Esophagus muscularis mucosa (tissue), 4 donors: ENCODE measurements at regions not wholly inside any gene's neighbourhood (a gene's known extent, or its start where the extent isn't known, plus 50 kb on each side); places are given as distances from the start of the nearest gene placed in this dataset.

Experiments
- DNase-seq: peaks from one replicate; pipeline ENCODE4 v3.0.0-alpha.2; 2017; ENCODE audit errors: extremely low spot score
- H3K27ac ChIP-seq, 4 donors: fragments of 200-600 bp; sonication (generic); replicated peaks in 1 of 4; 1 replicate in 3 of 4; 2 replicates in 1 of 4; pipeline ENCODE4 v1.5.1; 2016 to 2019; ENCODE audit warnings: mild to moderate bottlenecking in 1 of 4
- H3K27me3 ChIP-seq, 4 donors: fragments of 200-600 bp; sonication (generic); one replicate each; pipeline versions ENCODE4 v1.5.1 to v1.6.0; 2016 to 2019
- H3K36me3 ChIP-seq, 4 donors: fragments of 200-600 bp; sonication (generic); one replicate each; pipeline ENCODE4 v1.5.1; 2016 to 2019
- H3K4me1 ChIP-seq, 4 donors: fragments of 200-600 bp; sonication (generic); one replicate each; pipeline ENCODE4 v1.5.1; 2016 to 2019
- H3K4me3 ChIP-seq, 4 donors: fragments of 200-600 bp; sonication (generic); 1 replicate in 2 of 4; 2 replicates in 2 of 4; pipeline ENCODE4 v1.5.1; 2016 to 2019; ENCODE audit warnings: mild to moderate bottlenecking in 4 of 4, moderate library complexity in 1 of 4
- H3K9me3 ChIP-seq, 4 donors: fragments of 200-600 bp; sonication (generic); 1 replicate in 3 of 4; 2 replicates in 1 of 4; pipeline ENCODE4 v1.5.1; 2016 to 2019
- CTCF ChIP-seq, 3 experiments: fragments of 200-600 bp in 2 of 3; fragments of 450-650 bp in 1 of 3; sonication (generic) in 2 of 3; IDR thresholded peaks; one replicate each; pipeline ENCODE4 v1.5.1; 2017 to 2019; ENCODE audit warnings: antibody characterized with exemption in 3 of 3, mild to moderate bottlenecking in 2 of 3, moderate library complexity in 1 of 3
- EP300 ChIP-seq: sonication (generic); formaldehyde crosslinking; IDR thresholded peaks from one replicate; pipeline ENCODE4 v1.6.1; 2017; ENCODE audit warnings: antibody characterized with exemption
- POLR2A ChIP-seq: fragments of 450-650 bp; IDR thresholded peaks from one replicate; pipeline ENCODE4 v1.6.1; 2017; ENCODE audit warnings: antibody characterized with exemption, moderate library complexity, mild to moderate bottlenecking, low read depth
- POLR2AphosphoS5 ChIP-seq, 2 donors: sonication (generic); formaldehyde crosslinking; IDR thresholded peaks; one replicate each; pipeline ENCODE4 v1.6.1; 2017; ENCODE audit warnings: antibody characterized with exemption in 2 of 2
- WGBS: methylation state at CpG from one replicate; pipeline ENCODE4 v1.1.5; 2018; 5-methylcytosine and 5-hydroxymethylcytosine counted together
- intact Hi-C: fragments of 100-400 bp; cut with DNase I; formaldehyde crosslinking; loops from one replicate; pipeline ENCODE4 v1.15.1; 2023

- no peaks in the 10 kb centered on the region for H3K9me3 ChIP-seq
- H3K4me1 ChIP-seq: no peaks in the 10 kb centered on the region
- H3K36me3 ChIP-seq: no peaks in the 10 kb centered on the region
- intact Hi-C loops: no loop called here
- no peak overlapping the region for H3K27ac ChIP-seq
- WGBS: 70% methylated on average over 8 of the region's 8 CpGs
- TF ChIP-seq POLR2A: no peak
- no peak for TF ChIP-seq POLR2AphosphoS5 (IDR thresholded peaks at IDR 0.05)
- no peak for TF ChIP-seq EP300
- TF ChIP-seq CTCF (IDR thresholded peaks at IDR 0.05): no peak
- no peak overlapping the region for H3K4me3 ChIP-seq
- no peak for DNase-seq
- H3K27me3 ChIP-seq: no peaks in the 10 kb centered on the region
Observed at GRCh38 chr20:39452583-39453340, 490.6 kb downstream of the DHX35 start.

- no peaks in the 10 kb centered on the region for H3K9me3 ChIP-seq
- H3K36me3 ChIP-seq: no peaks in the 10 kb centered on the region
- H3K27me3 ChIP-seq: no peaks in the 10 kb centered on the region
- TF ChIP-seq POLR2AphosphoS5 (IDR thresholded peaks at IDR 0.05) (no peak), EP300 (no peak)
- intact Hi-C loops: no loop called here
- DNase-seq: no peak
- H3K27ac ChIP-seq: no peak overlapping the region
- H3K4me3 ChIP-seq: no peak overlapping the region
- H3K4me1 ChIP-seq: no peaks in the 10 kb centered on the region
Observed at GRCh38 chr20:39451386-39451785, 489.2 kb downstream of the DHX35 start.

- Histone ChIP-seq H3K4me1 (no peaks in the 10 kb centered on the region), H3K36me3 (no peaks in the 10 kb centered on the region), H3K27me3 (no peaks in the 10 kb centered on the region), H3K27ac (no peak overlapping the region), H3K4me3 (no peak overlapping the region), H3K9me3 (no peaks in the 10 kb centered on the region)
- no peak for DNase-seq
- 38% methylated on average over 2 of the region's 2 CpGs for WGBS
- intact Hi-C loops: no loop called here
- TF ChIP-seq POLR2AphosphoS5 (IDR thresholded peaks at IDR 0.05) (no peak), CTCF (IDR thresholded peaks at IDR 0.05) (no peak), EP300 (no peak), POLR2A (no peak)
Observed at GRCh38 chr20:39446397-39446796, 484.3 kb downstream of the DHX35 start.

- DNase-seq: no peak
- 97% methylated on average over 1 of the region's 1 CpG for WGBS
- Histone ChIP-seq H3K4me1 (no peaks in the 10 kb centered on the region), H3K27me3 (no peaks in the 10 kb centered on the region), H3K27ac (no peak overlapping the region), H3K9me3 (no peaks in the 10 kb centered on the region), H3K4me3 (no peak overlapping the region), H3K36me3 (no peaks in the 10 kb centered on the region)
- TF ChIP-seq POLR2AphosphoS5 (IDR thresholded peaks at IDR 0.05) (no peak), EP300 (no peak), CTCF (IDR thresholded peaks at IDR 0.05) (no peak), POLR2A (no peak)
- intact Hi-C loops: no loop called here
Observed at GRCh38 chr20:39445095-39445494, 483.0 kb downstream of the DHX35 start.

GRCh38 chr20:39433466-39433865 is 471.3 kb downstream of the DHX35 start:
- Histone ChIP-seq H3K4me3 (no peak overlapping the region), H3K4me1 (no peaks in the 10 kb centered on the region), H3K36me3 (no peaks in the 10 kb centered on the region), H3K27ac (no peak overlapping the region), H3K27me3 (no peaks in the 10 kb centered on the region), H3K9me3 (no peaks in the 10 kb centered on the region)
- TF ChIP-seq POLR2AphosphoS5 (IDR thresholded peaks at IDR 0.05) (no peak), POLR2A (no peak), EP300 (no peak), CTCF (IDR thresholded peaks at IDR 0.05) (no peak)
- no peak for DNase-seq
- intact Hi-C loops: no loop called here
- WGBS: 100% methylated on average over 1 of the region's 1 CpG
